ENCODE measurements at regions not wholly inside any gene's neighbourhood (a gene's known extent, or its start where the extent isn't known, plus 50 kb on each side); places are given as distances from the start of the nearest gene placed in this dataset.

DNA sequence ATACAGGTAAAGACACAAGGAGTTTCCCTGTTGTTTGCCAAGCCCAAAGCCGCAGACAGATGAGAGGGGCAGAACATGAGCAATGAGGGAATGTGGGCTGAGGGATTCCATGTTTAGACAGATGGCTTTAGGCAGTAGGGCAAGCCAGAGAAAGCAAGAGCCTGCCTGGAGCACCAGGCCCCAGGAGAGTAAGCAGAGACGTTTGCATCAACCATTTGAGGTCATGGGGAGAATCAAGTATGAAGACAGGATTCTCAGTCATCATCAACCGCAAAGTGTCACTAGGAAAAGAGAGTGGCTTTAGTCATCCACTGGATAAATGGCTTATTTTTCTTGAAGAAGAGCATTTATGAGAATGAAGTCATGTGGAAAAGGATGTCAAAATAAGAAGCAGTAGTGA, 184.7 kb downstream of the COG6 start:
- no peaks in the 10 kb centered on the region for H3K4me1 ChIP-seq (ENCODE audit: insufficient read depth)
- no peaks in the 10 kb centered on the region for H3K79me2 ChIP-seq (replicated peaks; ENCODE audit: insufficient read depth)
- H3K27me3 Mint-ChIP-seq (ENCODE audit: insufficient read depth, low read depth, poor library complexity), result no peaks in the 10 kb centered on the region
- H2AFZ ChIP-seq, result peak overlapping the region; percentile 60; the same call in 1 of the 2 replicates
- H3F3A ChIP-seq (replicated peaks; ENCODE audit: low read depth), result no peaks in the 10 kb centered on the region
- H3K4me2 ChIP-seq, result no peak overlapping the region
- DNase-seq (ENCODE audit: low spot score) (no peak), ATAC-seq (no peak)
- TF ChIP-seq STAT1 (IDR thresholded peaks at IDR 0.05; ENCODE audit: unreplicated experiment) (no peak), JUNB (IDR thresholded peaks at IDR 0.05; ENCODE audit: unreplicated experiment) (no peak), EZH2phosphoT487 (IDR thresholded peaks at IDR 0.05; ENCODE audit: unreplicated experiment) (no peak), NANOG (IDR thresholded peaks at IDR 0.05; ENCODE audit: borderline replicate concordance) (no peak), CREB1 (CRISPR knock-in tag; IDR thresholded peaks at IDR 0.05; ENCODE audit: low read depth) (no peak), ZNF114 (CRISPR knock-in tag; IDR thresholded peaks at IDR 0.05) (no peak), ZNF331 (CRISPR knock-in tag; IDR thresholded peaks at IDR 0.05; ENCODE audit: low read depth) (no peak), EZH2 (IDR thresholded peaks at IDR 0.05; ENCODE audit: low read depth, unreplicated experiment) (no peak), POLR2AphosphoS5 (IDR thresholded peaks at IDR 0.05; ENCODE audit: low read depth) (no peak)
- TF ChIP-seq, protein P1, sequence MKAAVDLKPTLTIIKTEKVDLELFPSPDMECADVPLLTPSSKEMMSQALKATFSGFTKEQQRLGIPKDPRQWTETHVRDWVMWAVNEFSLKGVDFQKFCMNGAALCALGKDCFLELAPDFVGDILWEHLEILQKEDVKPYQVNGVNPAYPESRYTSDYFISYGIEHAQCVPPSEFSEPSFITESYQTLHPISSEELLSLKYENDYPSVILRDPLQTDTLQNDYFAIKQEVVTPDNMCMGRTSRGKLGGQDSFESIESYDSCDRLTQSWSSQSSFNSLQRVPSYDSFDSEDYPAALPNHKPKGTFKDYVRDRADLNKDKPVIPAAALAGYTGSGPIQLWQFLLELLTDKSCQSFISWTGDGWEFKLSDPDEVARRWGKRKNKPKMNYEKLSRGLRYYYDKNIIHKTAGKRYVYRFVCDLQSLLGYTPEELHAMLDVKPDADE (IDR thresholded peaks at IDR 0.05), result no peak
- TF ChIP-seq, protein P2, sequence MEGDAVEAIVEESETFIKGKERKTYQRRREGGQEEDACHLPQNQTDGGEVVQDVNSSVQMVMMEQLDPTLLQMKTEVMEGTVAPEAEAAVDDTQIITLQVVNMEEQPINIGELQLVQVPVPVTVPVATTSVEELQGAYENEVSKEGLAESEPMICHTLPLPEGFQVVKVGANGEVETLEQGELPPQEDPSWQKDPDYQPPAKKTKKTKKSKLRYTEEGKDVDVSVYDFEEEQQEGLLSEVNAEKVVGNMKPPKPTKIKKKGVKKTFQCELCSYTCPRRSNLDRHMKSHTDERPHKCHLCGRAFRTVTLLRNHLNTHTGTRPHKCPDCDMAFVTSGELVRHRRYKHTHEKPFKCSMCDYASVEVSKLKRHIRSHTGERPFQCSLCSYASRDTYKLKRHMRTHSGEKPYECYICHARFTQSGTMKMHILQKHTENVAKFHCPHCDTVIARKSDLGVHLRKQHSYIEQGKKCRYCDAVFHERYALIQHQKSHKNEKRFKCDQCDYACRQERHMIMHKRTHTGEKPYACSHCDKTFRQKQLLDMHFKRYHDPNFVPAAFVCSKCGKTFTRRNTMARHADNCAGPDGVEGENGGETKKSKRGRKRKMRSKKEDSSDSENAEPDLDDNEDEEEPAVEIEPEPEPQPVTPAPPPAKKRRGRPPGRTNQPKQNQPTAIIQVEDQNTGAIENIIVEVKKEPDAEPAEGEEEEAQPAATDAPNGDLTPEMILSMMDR (conservative IDR thresholded peaks at IDR 0.05; ENCODE audit: low read depth in 2 of 2), result no peak
- TF ChIP-seq, protein P3, sequence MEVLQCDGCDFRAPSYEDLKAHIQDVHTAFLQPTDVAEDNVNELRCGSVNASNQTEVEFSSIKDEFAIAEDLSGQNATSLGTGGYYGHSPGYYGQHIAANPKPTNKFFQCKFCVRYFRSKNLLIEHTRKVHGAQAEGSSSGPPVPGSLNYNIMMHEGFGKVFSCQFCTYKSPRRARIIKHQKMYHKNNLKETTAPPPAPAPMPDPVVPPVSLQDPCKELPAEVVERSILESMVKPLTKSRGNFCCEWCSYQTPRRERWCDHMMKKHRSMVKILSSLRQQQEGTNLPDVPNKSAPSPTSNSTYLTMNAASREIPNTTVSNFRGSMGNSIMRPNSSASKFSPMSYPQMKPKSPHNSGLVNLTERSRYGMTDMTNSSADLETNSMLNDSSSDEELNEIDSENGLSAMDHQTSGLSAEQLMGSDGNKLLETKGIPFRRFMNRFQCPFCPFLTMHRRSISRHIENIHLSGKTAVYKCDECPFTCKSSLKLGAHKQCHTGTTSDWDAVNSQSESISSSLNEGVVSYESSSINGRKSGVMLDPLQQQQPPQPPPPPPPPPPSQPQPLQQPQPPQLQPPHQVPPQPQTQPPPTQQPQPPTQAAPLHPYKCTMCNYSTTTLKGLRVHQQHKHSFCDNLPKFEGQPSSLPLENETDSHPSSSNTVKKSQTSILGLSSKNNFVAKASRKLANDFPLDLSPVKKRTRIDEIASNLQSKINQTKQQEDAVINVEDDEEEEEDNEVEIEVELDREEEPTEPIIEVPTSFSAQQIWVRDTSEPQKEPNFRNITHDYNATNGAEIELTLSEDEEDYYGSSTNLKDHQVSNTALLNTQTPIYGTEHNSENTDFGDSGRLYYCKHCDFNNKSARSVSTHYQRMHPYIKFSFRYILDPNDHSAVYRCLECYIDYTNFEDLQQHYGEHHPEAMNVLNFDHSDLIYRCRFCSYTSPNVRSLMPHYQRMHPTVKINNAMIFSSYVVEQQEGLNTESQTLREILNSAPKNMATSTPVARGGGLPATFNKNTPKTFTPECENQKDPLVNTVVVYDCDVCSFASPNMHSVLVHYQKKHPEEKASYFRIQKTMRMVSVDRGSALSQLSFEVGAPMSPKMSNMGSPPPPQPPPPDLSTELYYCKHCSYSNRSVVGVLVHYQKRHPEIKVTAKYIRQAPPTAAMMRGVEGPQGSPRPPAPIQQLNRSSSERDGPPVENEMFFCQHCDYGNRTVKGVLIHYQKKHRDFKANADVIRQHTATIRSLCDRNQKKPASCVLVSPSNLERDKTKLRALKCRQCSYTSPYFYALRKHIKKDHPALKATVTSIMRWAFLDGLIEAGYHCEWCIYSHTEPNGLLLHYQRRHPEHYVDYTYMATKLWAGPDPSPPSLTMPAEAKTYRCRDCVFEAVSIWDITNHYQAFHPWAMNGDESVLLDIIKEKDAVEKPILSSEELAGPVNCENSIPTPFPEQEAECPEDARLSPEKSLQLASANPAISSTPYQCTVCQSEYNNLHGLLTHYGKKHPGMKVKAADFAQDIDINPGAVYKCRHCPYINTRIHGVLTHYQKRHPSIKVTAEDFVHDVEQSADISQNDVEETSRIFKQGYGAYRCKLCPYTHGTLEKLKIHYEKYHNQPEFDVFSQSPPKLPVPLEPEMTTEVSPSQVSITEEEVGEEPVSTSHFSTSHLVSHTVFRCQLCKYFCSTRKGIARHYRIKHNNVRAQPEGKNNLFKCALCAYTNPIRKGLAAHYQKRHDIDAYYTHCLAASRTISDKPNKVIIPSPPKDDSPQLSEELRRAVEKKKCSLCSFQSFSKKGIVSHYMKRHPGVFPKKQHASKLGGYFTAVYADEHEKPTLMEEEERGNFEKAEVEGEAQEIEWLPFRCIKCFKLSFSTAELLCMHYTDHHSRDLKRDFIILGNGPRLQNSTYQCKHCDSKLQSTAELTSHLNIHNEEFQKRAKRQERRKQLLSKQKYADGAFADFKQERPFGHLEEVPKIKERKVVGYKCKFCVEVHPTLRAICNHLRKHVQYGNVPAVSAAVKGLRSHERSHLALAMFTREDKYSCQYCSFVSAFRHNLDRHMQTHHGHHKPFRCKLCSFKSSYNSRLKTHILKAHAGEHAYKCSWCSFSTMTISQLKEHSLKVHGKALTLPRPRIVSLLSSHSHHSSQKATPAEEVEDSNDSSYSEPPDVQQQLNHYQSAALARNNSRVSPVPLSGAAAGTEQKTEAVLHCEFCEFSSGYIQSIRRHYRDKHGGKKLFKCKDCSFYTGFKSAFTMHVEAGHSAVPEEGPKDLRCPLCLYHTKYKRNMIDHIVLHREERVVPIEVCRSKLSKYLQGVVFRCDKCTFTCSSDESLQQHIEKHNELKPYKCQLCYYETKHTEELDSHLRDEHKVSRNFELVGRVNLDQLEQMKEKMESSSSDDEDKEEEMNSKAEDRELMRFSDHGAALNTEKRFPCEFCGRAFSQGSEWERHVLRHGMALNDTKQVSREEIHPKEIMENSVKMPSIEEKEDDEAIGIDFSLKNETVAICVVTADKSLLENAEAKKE (CRISPR knock-in tag; IDR thresholded peaks at IDR 0.05), result no peak
- TF ChIP-seq, protein P4, sequence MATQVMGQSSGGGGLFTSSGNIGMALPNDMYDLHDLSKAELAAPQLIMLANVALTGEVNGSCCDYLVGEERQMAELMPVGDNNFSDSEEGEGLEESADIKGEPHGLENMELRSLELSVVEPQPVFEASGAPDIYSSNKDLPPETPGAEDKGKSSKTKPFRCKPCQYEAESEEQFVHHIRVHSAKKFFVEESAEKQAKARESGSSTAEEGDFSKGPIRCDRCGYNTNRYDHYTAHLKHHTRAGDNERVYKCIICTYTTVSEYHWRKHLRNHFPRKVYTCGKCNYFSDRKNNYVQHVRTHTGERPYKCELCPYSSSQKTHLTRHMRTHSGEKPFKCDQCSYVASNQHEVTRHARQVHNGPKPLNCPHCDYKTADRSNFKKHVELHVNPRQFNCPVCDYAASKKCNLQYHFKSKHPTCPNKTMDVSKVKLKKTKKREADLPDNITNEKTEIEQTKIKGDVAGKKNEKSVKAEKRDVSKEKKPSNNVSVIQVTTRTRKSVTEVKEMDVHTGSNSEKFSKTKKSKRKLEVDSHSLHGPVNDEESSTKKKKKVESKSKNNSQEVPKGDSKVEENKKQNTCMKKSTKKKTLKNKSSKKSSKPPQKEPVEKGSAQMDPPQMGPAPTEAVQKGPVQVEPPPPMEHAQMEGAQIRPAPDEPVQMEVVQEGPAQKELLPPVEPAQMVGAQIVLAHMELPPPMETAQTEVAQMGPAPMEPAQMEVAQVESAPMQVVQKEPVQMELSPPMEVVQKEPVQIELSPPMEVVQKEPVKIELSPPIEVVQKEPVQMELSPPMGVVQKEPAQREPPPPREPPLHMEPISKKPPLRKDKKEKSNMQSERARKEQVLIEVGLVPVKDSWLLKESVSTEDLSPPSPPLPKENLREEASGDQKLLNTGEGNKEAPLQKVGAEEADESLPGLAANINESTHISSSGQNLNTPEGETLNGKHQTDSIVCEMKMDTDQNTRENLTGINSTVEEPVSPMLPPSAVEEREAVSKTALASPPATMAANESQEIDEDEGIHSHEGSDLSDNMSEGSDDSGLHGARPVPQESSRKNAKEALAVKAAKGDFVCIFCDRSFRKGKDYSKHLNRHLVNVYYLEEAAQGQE (IDR thresholded peaks at IDR 0.05; ENCODE audit: unreplicated experiment), result no peak
- H3K9me3 Mint-ChIP-seq, result no peaks in the 10 kb centered on the region
- H3K9me2 ChIP-seq (ENCODE audit: insufficient read depth), result no peaks in the 10 kb centered on the region
- H3K27ac ChIP-seq (ENCODE audit: low read depth), result no peak overlapping the region
- peaks cover 10% of the 10 kb centered on the region; the same call in 2 of the 3 replicates for H3K4me1 Mint-ChIP-seq
- no peaks in the 10 kb centered on the region for H4K20me1 ChIP-seq (replicated peaks; ENCODE audit: insufficient read depth)
- no peaks in the 10 kb centered on the region for H3K36me3 ChIP-seq (ENCODE audit: insufficient read depth)
- no peaks in the 10 kb centered on the region for H3K36me3 Mint-ChIP-seq (ENCODE audit: low read depth)
- no peaks in the 10 kb centered on the region for H3K27me3 ChIP-seq (ENCODE audit: insufficient read depth)
- H3K27ac Mint-ChIP-seq, result no peak overlapping the region
- no peak overlapping the region for H3K4me3 ChIP-seq
- H3K4me3 Mint-ChIP-seq, result no peak overlapping the region

All from GM23338 (cell line).